Stimulated activated CD8-positive, alpha-beta memory T cell treated with anti-CD3 and anti-CD28 coated beads, Interleukin-12 subunit alpha, Interleukin-12 subunit beta, amount 100 ng/mL, for 24 hours (primary cell): ENCODE measurements at regions not wholly inside any gene's neighbourhood (a gene's known extent, or its start where the extent isn't known, plus 50 kb on each side); places are given as distances from the start of the nearest gene placed in this dataset.
"Not testable (repeated sequence)": the region's sequence is repeated elsewhere in the genome, so short reads cannot be mapped to it uniquely, and the experiment has no call there.

Experiments
- DNase-seq: peaks from one replicate; pipeline ENCODE4 v3.0.0-alpha.2; 2020; ENCODE audit errors: extremely low read depth

DNA sequence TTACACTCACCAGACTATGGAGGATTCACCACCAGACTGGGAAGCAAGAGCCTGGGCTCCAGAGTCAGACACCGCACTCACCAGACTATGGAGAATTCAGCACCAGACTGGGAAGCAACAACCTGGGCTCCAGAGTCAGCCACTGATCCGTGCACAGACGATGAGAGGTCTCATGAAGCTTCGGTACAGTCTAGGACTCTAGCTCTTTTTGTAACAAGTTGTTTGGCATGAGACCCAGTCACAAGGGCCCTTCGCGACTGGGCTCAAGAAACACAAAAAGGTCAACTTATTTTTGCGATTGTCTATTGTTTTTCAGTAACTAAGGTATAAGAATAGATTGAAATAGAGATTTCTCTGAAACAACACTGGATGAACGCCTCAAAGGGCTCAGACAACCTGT is 192.7 kb upstream of the ADAMTSL1 start:
- no peak for DNase-seq

GRCh38 chr9:18294229-18294628 is 179.7 kb upstream of the ADAMTSL1 start:
- no peak for DNase-seq

DNA sequence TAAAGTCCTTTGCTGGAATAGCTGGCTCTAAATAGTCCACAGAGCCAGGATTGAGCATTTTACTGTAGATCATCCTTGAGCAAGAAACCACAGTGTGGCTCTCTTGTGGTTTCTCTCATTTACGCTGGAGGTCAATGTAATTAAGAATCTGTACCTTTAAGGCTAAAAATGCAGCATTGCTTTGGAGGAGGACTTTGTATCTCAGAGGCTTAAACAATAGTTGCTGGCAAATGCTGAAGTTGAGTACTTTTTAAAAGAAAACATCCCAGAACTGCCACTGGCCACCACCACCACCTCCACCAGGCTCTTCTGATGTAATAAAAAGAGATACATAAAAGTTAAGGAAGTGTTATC is 177.3 kb upstream of the ADAMTSL1 start:
- no peak for DNase-seq

GRCh38 chr9:18297056-18297841 is 176.7 kb upstream of the ADAMTSL1 start:
- DNase-seq, result no peak

GRCh38 chr9:18299449-18299848 is 174.5 kb upstream of the ADAMTSL1 start:
- DNase-seq, result no peak

DNA sequence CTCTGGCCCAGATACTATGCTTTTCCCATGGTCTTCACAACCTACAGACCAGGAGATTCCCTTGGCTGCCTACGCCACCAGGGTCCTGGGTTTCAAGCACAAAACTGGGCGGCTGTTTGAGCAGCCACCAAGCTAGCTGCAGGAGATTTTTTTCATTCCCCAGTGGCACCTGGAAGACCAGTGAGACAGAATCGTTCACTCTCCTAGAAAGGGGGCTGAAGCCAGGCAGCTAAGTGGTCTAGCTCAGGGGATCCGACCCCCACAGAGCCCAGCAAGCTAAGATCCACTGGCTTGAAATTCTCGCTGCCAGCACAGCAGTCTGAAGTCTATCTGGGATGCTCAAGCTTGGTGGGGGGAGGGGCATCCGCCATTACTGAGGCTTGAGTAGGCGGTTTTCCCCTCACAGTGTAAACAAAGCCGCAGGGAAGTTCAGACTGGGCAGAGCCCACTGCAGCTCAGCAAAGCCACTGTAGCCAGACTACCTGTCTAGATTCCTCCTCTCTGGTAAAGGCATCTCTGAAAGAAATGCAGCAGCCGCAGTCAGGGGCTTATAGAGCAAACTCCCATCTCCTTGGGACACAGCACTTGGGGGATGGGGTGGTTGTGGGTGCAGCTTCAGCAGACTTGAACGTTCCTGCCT is 168.7 kb upstream of the ADAMTSL1 start:
- DNase-seq, result not testable (repeated sequence)

DNA sequence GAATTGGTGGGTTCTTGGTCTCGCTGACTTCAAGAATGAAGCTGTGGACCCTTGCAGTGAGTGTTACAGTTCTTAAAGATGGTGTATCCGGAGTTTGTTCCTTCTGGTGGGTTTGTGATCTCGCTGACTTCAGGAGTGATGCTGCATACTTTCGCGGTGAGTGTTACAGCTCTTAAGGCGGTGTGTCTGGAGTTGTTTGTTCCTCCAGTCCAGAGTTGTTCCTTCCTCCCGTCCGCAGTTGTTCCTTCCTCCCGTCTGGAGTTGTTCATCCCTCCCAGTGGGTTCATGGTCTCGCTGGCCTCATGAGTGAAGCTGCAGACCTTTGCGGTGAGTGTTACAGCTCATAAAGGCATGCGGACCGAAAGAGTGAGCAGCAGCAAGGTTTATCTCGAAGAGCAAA is 159.6 kb upstream of the ADAMTSL1 start:
- no peak for DNase-seq

DNA sequence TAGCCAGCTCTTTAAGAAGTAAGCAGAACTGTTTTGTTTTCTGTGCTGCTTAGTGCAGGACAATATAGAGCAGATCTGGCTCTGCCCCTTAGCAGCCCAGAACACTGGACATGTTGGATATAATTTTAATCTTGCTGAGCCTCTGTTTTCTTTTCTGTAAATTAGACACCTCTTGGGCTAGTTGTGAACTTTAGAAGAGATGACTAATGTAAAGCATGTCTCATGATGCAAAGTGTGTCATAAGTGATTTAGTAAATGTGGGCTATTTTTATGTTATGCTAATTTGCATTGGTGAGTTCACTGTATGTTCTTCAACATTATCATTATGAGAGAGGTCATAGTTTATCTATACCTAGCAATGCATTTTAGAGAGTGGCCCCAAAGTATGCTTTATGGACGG is 156.1 kb upstream of the ADAMTSL1 start:
- no peak for DNase-seq

GRCh38 chr9:18319918-18320445 is 154.0 kb upstream of the ADAMTSL1 start:
- DNase-seq, result no peak

- no peak for DNase-seq
These were observed 148.8 kb upstream of the ADAMTSL1 start for GRCh38 chr9:18324928-18325745.

- not testable (repeated sequence) for DNase-seq
These were observed 148.3 kb upstream of the ADAMTSL1 start for GRCh38 chr9:18325746-18326011.

GRCh38 chr9:18327121-18327520 is 146.8 kb upstream of the ADAMTSL1 start:
- DNase-seq, result no peak

- DNase-seq, result no peak
These were observed 143.3 kb upstream of the ADAMTSL1 start for GRCh38 chr9:18330401-18331309.

- no peak for DNase-seq
These were observed 142.7 kb upstream of the ADAMTSL1 start for GRCh38 chr9:18331310-18331684.

DNA sequence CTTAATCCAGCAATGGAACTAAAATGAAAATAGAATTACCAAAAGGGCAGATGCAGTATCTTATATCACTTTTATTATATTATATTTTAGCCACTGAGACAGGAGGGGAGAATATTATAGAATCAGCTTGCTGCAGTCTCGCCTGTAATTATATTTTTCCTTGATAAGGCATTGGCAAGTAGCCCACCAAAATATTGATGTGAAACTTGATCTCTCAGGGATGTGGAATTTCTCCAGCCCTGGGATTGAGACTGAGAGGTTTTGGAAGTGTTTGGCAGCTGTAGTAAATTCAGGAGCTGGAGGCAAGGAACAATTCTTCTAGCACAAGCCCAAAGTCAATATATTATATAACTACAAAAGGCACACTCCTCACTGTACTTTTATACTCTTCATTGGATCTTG is 142.1 kb upstream of the ADAMTSL1 start:
- DNase-seq, result no peak

DNA sequence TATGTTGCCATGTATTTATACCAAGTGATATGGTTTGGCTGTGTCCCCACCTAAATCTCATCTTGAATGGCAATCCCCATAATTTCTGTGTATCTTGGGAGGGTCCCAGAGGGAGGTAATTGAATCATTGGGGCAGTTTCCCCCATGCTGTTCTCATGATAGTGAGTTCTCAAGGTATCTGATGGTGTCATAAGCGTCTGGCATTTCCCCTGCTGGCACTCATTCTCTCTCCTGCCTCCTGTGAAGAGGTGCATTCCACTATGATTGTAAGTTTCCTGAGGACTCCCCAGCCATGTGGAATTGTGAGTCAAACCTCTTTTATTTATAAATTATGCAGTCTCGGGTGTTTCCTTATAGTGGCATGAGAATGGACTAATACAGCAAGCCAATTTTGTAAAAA is 140.8 kb upstream of the ADAMTSL1 start:
- DNase-seq, result no peak

DNA sequence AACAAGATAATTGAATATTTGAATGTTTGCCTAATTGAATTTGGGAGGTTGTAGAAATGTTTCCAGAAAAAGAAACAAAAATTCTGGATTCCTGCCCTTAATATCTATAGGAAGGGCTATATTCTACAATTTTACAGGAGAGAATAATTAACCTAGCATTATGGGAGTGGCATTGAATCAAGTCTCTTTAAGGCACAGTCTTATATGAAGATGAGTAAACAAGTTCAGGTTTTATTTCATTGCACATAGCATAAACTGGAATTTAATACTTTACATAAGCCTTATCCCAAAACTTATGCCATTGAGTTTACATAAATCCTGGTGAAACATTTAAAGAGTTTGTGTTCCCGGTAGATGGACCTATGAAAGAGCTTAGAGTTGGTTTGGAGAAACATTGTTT is 138.1 kb upstream of the ADAMTSL1 start:
- no peak for DNase-seq

- no peak for DNase-seq
These were observed 135.9 kb upstream of the ADAMTSL1 start for GRCh38 chr9:18338042-18338441.

GRCh38 chr9:18343784-18344183 is 130.2 kb upstream of the ADAMTSL1 start:
- DNase-seq, result no peak

DNA sequence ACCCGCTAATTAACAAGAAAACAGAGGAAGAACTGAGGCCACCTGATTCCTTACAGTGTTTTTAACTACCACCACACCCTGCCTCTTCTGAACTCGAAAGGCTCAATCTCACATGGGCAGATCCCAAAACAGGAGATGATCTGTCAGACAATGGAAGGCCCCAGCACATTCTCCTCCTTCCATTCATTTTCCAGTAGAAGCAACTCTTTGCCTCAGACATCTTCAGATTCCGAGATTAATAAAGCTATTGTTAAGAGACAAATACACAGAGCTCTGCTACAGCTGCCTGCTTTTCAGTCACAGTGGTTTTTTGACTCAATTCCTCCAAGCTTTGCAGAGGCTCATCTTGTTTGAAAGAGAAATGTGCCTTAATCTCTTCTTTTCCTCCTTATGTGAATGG is 127.2 kb upstream of the ADAMTSL1 start:
- no peak for DNase-seq

DNA sequence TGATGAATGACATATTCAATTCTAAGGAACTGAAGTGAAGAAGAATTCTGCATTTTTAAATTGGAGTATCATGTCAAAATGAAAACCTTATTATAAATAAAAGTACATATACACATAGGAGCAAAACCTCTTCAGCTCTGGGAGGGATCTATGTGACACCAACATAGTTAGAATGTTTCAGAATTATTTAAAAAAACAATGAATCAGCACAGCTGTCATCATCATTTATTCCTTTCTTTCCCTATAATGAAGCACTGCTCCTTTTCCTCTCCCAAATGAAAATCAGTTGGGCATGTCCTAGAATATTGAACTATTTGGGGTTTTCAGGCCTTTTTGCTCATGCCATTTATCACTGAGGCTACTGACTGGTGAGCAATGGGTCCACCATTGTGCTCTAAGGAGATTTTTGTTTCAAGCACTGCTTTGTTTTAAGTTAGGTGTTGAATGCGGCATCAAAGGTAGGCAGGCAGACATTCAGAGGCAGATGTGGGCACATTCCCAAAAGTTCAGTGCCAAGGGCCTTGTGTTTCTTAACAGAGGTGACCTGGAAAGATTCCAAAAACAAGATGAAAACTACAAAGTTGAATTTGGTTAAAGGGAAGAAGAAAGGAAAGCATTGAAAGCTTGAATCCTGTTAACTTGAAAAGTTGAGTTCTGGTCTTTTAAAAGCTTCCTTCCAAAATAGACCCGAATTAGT is 126.4 kb upstream of the ADAMTSL1 start:
- no peak for DNase-seq
